HepG2 (cell line): ENCODE measurements at regions not wholly inside any gene's neighbourhood (a gene's known extent, or its start where the extent isn't known, plus 50 kb on each side); places are given as distances from the start of the nearest gene placed in this dataset.

Source experiments
- ATAC-seq: fragments of 200-7000 bp; cut with Tn5 transposase; 3 replicates; pipeline ENCODE4 v1.9.1; 2020; ENCODE audit warnings: mild to moderate bottlenecking, moderate library complexity
- BruUV-seq: library from RNA; stranded (reverse); fragments of 400-500 nt; replicated peaks from 2 replicates; lab custom pipeline; 2021; lab: Mats Ljungman, UMichigan
- CTCF ChIA-PET: fragments of 300-600 bp; formaldehyde crosslinking; extraction: SDS; loops from one replicate; lab custom pipeline; 2021; ENCODE audit warnings: low total read pairs, inconsistent platforms, low intra/inter-chr PET ratio; lab: Yijun Ruan, JAX
- POLR2A ChIA-PET: fragments of 350-600 bp; sonication (Branson Sonifier 250); formaldehyde crosslinking; loops from one replicate; lab custom pipeline; 2020; ENCODE audit warnings: antibody characterized with exemption, inconsistent platforms; lab: Yijun Ruan, JAX
- DNase-seq: peaks from one replicate; pipeline ENCODE4 v3.0.0-alpha.2; 2015; ENCODE audit warnings: low spot score
- FAIRE-seq: peaks from 3 replicates; lab custom pipeline; 2011; peaks lifted over from hg19 to GRCh38; lab: Jason Lieb, UNC
- H2AFZ ChIP-seq: one replicate; pipeline ENCODE4 v1.6.1; 2011; ENCODE audit warnings: low read length, inconsistent platforms
- H3K27ac ChIP-seq: fragments of 300-600 bp; 3 replicates; pipeline ENCODE4 v1.8.0; 2011; ENCODE audit warnings: mixed run types, mild to moderate bottlenecking, mixed read lengths, low read length, inconsistent platforms; ENCODE audit not compliant: insufficient read depth; ENCODE audit errors: extremely low read length
- H3K27me3 ChIP-seq, 2 experiments: fragments of 200-600 bp in 1 of 2; 2 replicates in 1 of 2; 3 replicates in 1 of 2; pipeline versions ENCODE4 v1.6.0 to v1.8.0; 2011; ENCODE audit warnings: low read length in 2 of 2, mild to moderate bottlenecking in 2 of 2, moderate library complexity in 2 of 2, inconsistent platforms in 1 of 2; ENCODE audit not compliant: insufficient read depth in 2 of 2, control insufficient read depth in 1 of 2
- H3K36me3 ChIP-seq, 2 experiments: fragments of 200-600 bp in 1 of 2; replicated peaks in 1 of 2; 2 replicates in 1 of 2; 3 replicates in 1 of 2; pipeline versions ENCODE4 v1.5.1 to v1.8.0; 2011; ENCODE audit warnings: low read length in 2 of 2, inconsistent platforms in 1 of 2; ENCODE audit not compliant: insufficient read depth in 2 of 2, control insufficient read depth in 1 of 2
- H3K4me1 ChIP-seq: 2 replicates; pipeline ENCODE4 v1.5.1; 2012; ENCODE audit warnings: low read length, inconsistent platforms; ENCODE audit not compliant: insufficient read depth
- H3K4me2 ChIP-seq: 2 replicates; pipeline ENCODE4 v1.6.0; 2011; ENCODE audit warnings: low read depth, low read length, inconsistent platforms
- H3K4me3 ChIP-seq, 3 experiments: fragments of 200-600 bp in 1 of 3; sonication (generic), shearing (Covaris generic) in 1 of 3; replicated peaks in 1 of 3; 2 replicates each; pipeline ENCODE4 v1.5.1; 2011 to 2016; ENCODE audit warnings: low read length in 3 of 3, inconsistent platforms in 2 of 3, low read depth in 2 of 3, mild to moderate bottlenecking in 2 of 3, control low read depth in 1 of 3, mixed read lengths in 1 of 3; ENCODE audit not compliant: insufficient read depth in 1 of 3
- H3K79me2 ChIP-seq: one replicate; pipeline ENCODE4 v1.6.1; 2011; ENCODE audit warnings: low read length, inconsistent platforms; ENCODE audit not compliant: insufficient read depth
- H3K9ac ChIP-seq: 2 replicates; pipeline ENCODE4 v1.6.0; 2011; ENCODE audit warnings: mild to moderate bottlenecking, low read depth, low read length, inconsistent platforms; ENCODE audit not compliant: insufficient read depth
- H3K9me3 ChIP-seq: 2 replicates; pipeline ENCODE4 v1.5.1; 2012; ENCODE audit warnings: mild to moderate bottlenecking, low read length
- H4K20me1 ChIP-seq: 2 replicates; pipeline ENCODE4 v1.6.0; 2011; ENCODE audit warnings: inconsistent platforms, mild to moderate bottlenecking, low read length, moderate library complexity; ENCODE audit not compliant: insufficient read depth
- FOXJ3 ChIP-seq: sonication (generic); formaldehyde crosslinking; IDR thresholded peaks from 2 replicates; pipeline ENCODE4 v1.4.0; 2020; ENCODE audit warnings: missing genetic modification reagents, mild to moderate bottlenecking, borderline replicate concordance
- IKZF4 ChIP-seq: sonication (generic); formaldehyde crosslinking; IDR thresholded peaks from 2 replicates; pipeline ENCODE4 v1.5.1; 2020; ENCODE audit warnings: borderline replicate concordance, mild to moderate bottlenecking, low read depth, missing genetic modification reagents; ENCODE audit errors: not compliant biosample characterization
- NFE2 ChIP-seq: sonication (generic); formaldehyde crosslinking; IDR thresholded peaks from 2 replicates; pipeline ENCODE4 v1.4.0; 2020; ENCODE audit warnings: missing genetic modification reagents
- PBX3 ChIP-seq: sonication (generic); formaldehyde crosslinking; IDR thresholded peaks from 2 replicates; pipeline ENCODE4 v1.8.1; 2023; ENCODE audit warnings: missing genetic modification reagents, inconsistent platforms, borderline replicate concordance
- PLRG1 ChIP-seq: fragments of 450-650 bp; conservative IDR thresholded peaks from 2 replicates; pipeline ENCODE4 v1.6.1; 2016
- RBM22 ChIP-seq: fragments of 200-400 bp; formaldehyde crosslinking; optimal IDR thresholded peaks from 2 replicates; pipeline ENCODE3; 2017; ENCODE audit warnings: mild to moderate bottlenecking, low read length, moderate library complexity
- RFX1 ChIP-seq: fragments of 450-650 bp; IDR thresholded peaks from 2 replicates; pipeline ENCODE4 v1.6.1; 2017
- SPEN ChIP-seq: sonication (generic); formaldehyde crosslinking; IDR thresholded peaks from 2 replicates; pipeline ENCODE4 v1.5.1; 2020; ENCODE audit warnings: low read depth, mild to moderate bottlenecking, missing genetic modification reagents
- TEF ChIP-seq: sonication (generic); formaldehyde crosslinking; IDR thresholded peaks from 2 replicates; pipeline ENCODE4 v1.5.0; 2020; ENCODE audit warnings: missing genetic modification reagents
- ZBTB46 ChIP-seq: sonication (generic); formaldehyde crosslinking; IDR thresholded peaks from 2 replicates; pipeline ENCODE4 v1.4.0; 2020; ENCODE audit warnings: mild to moderate bottlenecking, missing genetic modification reagents, borderline replicate concordance
- ZNF296 ChIP-seq: sonication (generic); formaldehyde crosslinking; conservative IDR thresholded peaks from 2 replicates; pipeline ENCODE4 v1.5.0; 2020; ENCODE audit warnings: mild to moderate bottlenecking, missing genetic modification reagents
- ZNF3 ChIP-seq: IDR thresholded peaks from 2 replicates; pipeline ENCODE4 v1.7.0; 2017; ENCODE audit warnings: inconsistent platforms
- WGBS: methylation state at CpG from one replicate; pipeline ENCODE4 v1.1.6; 2017; ENCODE audit warnings: low lambda C conversion rate; 5-methylcytosine and 5-hydroxymethylcytosine counted together
- in situ Hi-C: cut with HindIII; loops from 2 replicates; pipeline ENCODE4 v1.10.0; 2017; ENCODE audit warnings: low pct_unique_long_range_greater_than_20kb; ENCODE audit not compliant: extremely low pct_ligation_motif_present
- intact Hi-C: fragments of 100-400 bp; cut with micrococcal nuclease; formaldehyde crosslinking; loops from one replicate; pipeline ENCODE4 v1.10.0; 2022; ENCODE audit not compliant: unreplicated experiment

- Histone ChIP-seq H3K9ac (no peak overlapping the region), H3K79me2 (no peaks in the 10 kb centered on the region), H3K27ac (no peak overlapping the region), H2AFZ (no peak overlapping the region), H3K4me2 (no peak overlapping the region), H3K9me3 (no peaks in the 10 kb centered on the region), H3K4me3 (no peak overlapping the region), H4K20me1 (no peaks in the 10 kb centered on the region), H3K4me1 (no peaks in the 10 kb centered on the region), H3K36me3 (no peaks in the 10 kb centered on the region), H3K27me3 (no peaks in the 10 kb centered on the region)
- 0% methylated on average over 3 of the region's 3 CpGs for WGBS
- TF ChIP-seq NFE2 (CRISPR knock-in tag) (no peak), RFX1 (no peak), FOXJ3 (CRISPR knock-in tag) (no peak), PBX3 (CRISPR knock-in tag) (no peak), ZBTB46 (CRISPR knock-in tag) (no peak), IKZF4 (CRISPR knock-in tag) (no peak), RBM22 (no peak), PLRG1 (no peak), TEF (no peak), ZNF296 (CRISPR knock-in tag) (no peak), SPEN (no peak), ZNF3 (CRISPR knock-in tag) (no peak)
- BruUV-seq: no TSS peak
- FAIRE-seq (no peak), ATAC-seq (no peak), DNase-seq (no peak)
- ChIA-PET CTCF (no interaction called here), POLR2A (no interaction called here)
- intact Hi-C loops: no loop called here
- in situ Hi-C loops: no loop called here
Measured at GRCh38 chr9:106218427-106218826, 524.1 kb downstream of the TMEM38B start.
